ENCODE measurements at regions not wholly inside any gene's neighbourhood (a gene's known extent, or its start where the extent isn't known, plus 50 kb on each side); places are given as distances from the start of the nearest gene placed in this dataset.

GRCh38 chr3:159764490-159765029, 224.1 kb upstream of the IL12A start (continued):
- TF ChIP-seq KLF17 (tag by site-specific recombination; IDR thresholded peaks at IDR 0.05) (no peak), ZNF776 (tag by site-specific recombination; IDR thresholded peaks at IDR 0.05; ENCODE audit: borderline replicate concordance) (no peak), INSM2 (tag by site-specific recombination; IDR thresholded peaks at IDR 0.05) (no peak), REST (tag by site-specific recombination; IDR thresholded peaks at IDR 0.05) (no peak), ATF2 (tag by site-specific recombination; IDR thresholded peaks at IDR 0.05; ENCODE audit: low read depth) (no peak), ZBTB10 (tag by site-specific recombination; IDR thresholded peaks at IDR 0.05) (0 out of 2 replicates have a peak, but pooled peaks have one; percentile 0), ZNF585B (tag by site-specific recombination; IDR thresholded peaks at IDR 0.05) (no peak), ZBTB11 (tag by site-specific recombination; conservative IDR thresholded peaks at IDR 0.05; ENCODE audit: low read depth) (no peak), GLI4 (tag by site-specific recombination; IDR thresholded peaks at IDR 0.05) (no peak), ZBTB20 (tag by site-specific recombination; IDR thresholded peaks at IDR 0.05) (peak; percentile 92), ZBTB26 (tag by site-specific recombination; optimal IDR thresholded peaks at IDR 0.05) (peak; percentile 43), ZNF18 (tag by site-specific recombination; IDR thresholded peaks at IDR 0.05) (peak; percentile 8; the same call in 1 of the 2 replicates)

Data from HEK293 (cell line).